IMR-90 (cell line): ENCODE measurements at regions not wholly inside any gene's neighbourhood (a gene's known extent, or its start where the extent isn't known, plus 50 kb on each side); places are given as distances from the start of the nearest gene placed in this dataset.

ENCODE experiments used
- ATAC-seq: fragments of 200-7000 bp; cut with Tn5 transposase; 2 replicates; pipeline ENCODE4 v1.9.1; 2020; ENCODE audit warnings: low read depth, mild to moderate bottlenecking, moderate library complexity
- BruUV-seq: library from RNA; stranded (reverse); fragments of 400-500 nt; replicated peaks from 2 replicates; lab custom pipeline; 2021; lab: Mats Ljungman, UMichigan
- CTCF ChIA-PET: fragments of 300-600 bp; formaldehyde crosslinking; extraction: SDS; loops from one replicate; lab custom pipeline; 2021; ENCODE audit warnings: antibody characterized with exemption; lab: Yijun Ruan, JAX
- POLR2A ChIA-PET: fragments of 300-600 bp; sonication (Branson Sonifier 250); formaldehyde crosslinking; loops from one replicate; lab custom pipeline; 2022; ENCODE audit warnings: antibody characterized with exemption; ENCODE audit not compliant: unreplicated experiment; lab: Charles Lee
- DNase-seq: peaks from one replicate; pipeline ENCODE4 v3.0.0; 2013
- H2AFZ ChIP-seq: replicated peaks from 2 replicates; pipeline ENCODE3; 2013; ENCODE audit warnings: low read length, mild to moderate bottlenecking; ENCODE audit not compliant: poor library complexity
- H2AK5ac ChIP-seq: 2 replicates; pipeline ENCODE4 v1.6.1; 2013; ENCODE audit warnings: low read depth, low read length, inconsistent platforms
- H2AK9ac ChIP-seq: replicated peaks from 2 replicates; pipeline ENCODE3; 2013; ENCODE audit warnings: mild to moderate bottlenecking, low read depth, low read length, moderate library complexity; ENCODE audit not compliant: poor library complexity
- H2BK120ac ChIP-seq: 2 replicates; pipeline ENCODE4 v1.6.1; 2013; ENCODE audit warnings: low read depth, low read length, inconsistent platforms
- H2BK15ac ChIP-seq: 3 replicates; pipeline ENCODE4 v1.6.1; 2013; ENCODE audit warnings: low read depth, low read length, inconsistent platforms
- H2BK20ac ChIP-seq: 2 replicates; pipeline ENCODE4 v1.6.1; 2013; ENCODE audit warnings: low read depth, mild to moderate bottlenecking, inconsistent platforms, low read length, moderate library complexity
- H2BK5ac ChIP-seq: 2 replicates; pipeline ENCODE4 v1.6.1; 2013; ENCODE audit warnings: mild to moderate bottlenecking, low read depth, low read length, inconsistent platforms; ENCODE audit not compliant: poor library complexity, severe bottlenecking
- H3K14ac ChIP-seq: replicated peaks from 2 replicates; pipeline ENCODE4 v1.6.1; 2013; ENCODE audit warnings: low read depth, low read length, inconsistent platforms
- H3K18ac ChIP-seq: 2 replicates; pipeline ENCODE4 v1.6.1; 2013; ENCODE audit warnings: low read depth, low read length, control low read depth
- H3K23ac ChIP-seq: 2 replicates; pipeline ENCODE4 v1.6.1; 2013; ENCODE audit warnings: low read depth, low read length, inconsistent platforms
- H3K27ac ChIP-seq: 2 replicates; pipeline ENCODE4 v1.5.1; 2013; ENCODE audit warnings: mild to moderate bottlenecking, control low read depth, low read length; ENCODE audit not compliant: insufficient read depth
- H3K27me3 ChIP-seq: 2 replicates; pipeline ENCODE4 v1.6.1; 2013; ENCODE audit warnings: low read length; ENCODE audit not compliant: control insufficient read depth, insufficient read depth
- H3K36me3 ChIP-seq: 2 replicates; pipeline ENCODE4 v1.6.1; 2013; ENCODE audit warnings: low read length, mixed read lengths; ENCODE audit not compliant: control insufficient read depth, insufficient read depth
- H3K4ac ChIP-seq: 2 replicates; pipeline ENCODE4 v1.6.1; 2013; ENCODE audit warnings: low read depth, low read length, inconsistent platforms
- H3K4me1 ChIP-seq: 2 replicates; pipeline ENCODE4 v1.6.1; 2013; ENCODE audit warnings: low read length, mixed read lengths; ENCODE audit not compliant: control insufficient read depth, insufficient read depth
- H3K4me2 ChIP-seq: 2 replicates; pipeline ENCODE4 v1.6.1; 2013; ENCODE audit warnings: low read depth, mild to moderate bottlenecking, control low read depth, low read length, moderate library complexity
- H3K4me3 ChIP-seq: 2 replicates; pipeline ENCODE4 v1.5.1; 2013; ENCODE audit warnings: low read depth, mild to moderate bottlenecking, control low read depth, low read length, moderate library complexity; ENCODE audit not compliant: insufficient read depth
- H3K56ac ChIP-seq: 2 replicates; pipeline ENCODE4 v1.6.1; 2013; ENCODE audit warnings: low read length, inconsistent platforms; ENCODE audit not compliant: insufficient read depth; ENCODE audit errors: extremely low read depth
- H3K79me1 ChIP-seq, 2 experiments: 2 replicates each; pipeline ENCODE4 v1.6.1; 2013; ENCODE audit warnings: low read length in 2 of 2, inconsistent platforms in 1 of 2, low read depth in 1 of 2
- H3K9ac ChIP-seq: 2 replicates; pipeline ENCODE4 v1.6.1; 2013; ENCODE audit warnings: low read depth, low read length, control low read depth
- H3K9me1 ChIP-seq: 2 replicates; pipeline ENCODE4 v1.6.1; 2013; ENCODE audit warnings: low read length, inconsistent platforms; ENCODE audit not compliant: insufficient read depth
- H3K9me3 ChIP-seq: 2 replicates; pipeline ENCODE4 v1.6.1; 2013; ENCODE audit warnings: low read length; ENCODE audit not compliant: control insufficient read depth, insufficient read depth
- H4K20me1 ChIP-seq: 2 replicates; pipeline ENCODE4 v1.6.1; 2013; ENCODE audit warnings: low read length, inconsistent platforms; ENCODE audit not compliant: insufficient read depth
- H4K5ac ChIP-seq: 2 replicates; pipeline ENCODE4 v1.6.1; 2013; ENCODE audit warnings: mild to moderate bottlenecking, low read depth, low read length, control low read depth
- H4K8ac ChIP-seq, 2 experiments: 2 replicates each; pipeline ENCODE4 v1.6.1; 2013; ENCODE audit warnings: low read depth in 2 of 2, low read length in 2 of 2, control low read depth in 1 of 2, inconsistent platforms in 1 of 2
- H4K91ac ChIP-seq: 2 replicates; pipeline ENCODE4 v1.6.1; 2013; ENCODE audit warnings: low read depth, low read length, inconsistent platforms; ENCODE audit not compliant: insufficient read depth
- BHLHE40 ChIP-seq: fragments of 150-350 bp; IDR thresholded peaks from 2 replicates; pipeline ENCODE4 v1.6.1; 2016; ENCODE audit warnings: mild to moderate bottlenecking, low read depth, low read length
- CEBPB ChIP-seq: IDR thresholded peaks from 2 replicates; pipeline ENCODE4 v1.6.1; 2012; ENCODE audit warnings: low read depth, low read length, improper control_type of control experiment
- CHD1 ChIP-seq: IDR thresholded peaks from 2 replicates; pipeline ENCODE4 v1.6.1; 2012; ENCODE audit warnings: low read depth, low read length, improper control_type of control experiment
- FOS ChIP-seq: fragments of 150-350 bp; IDR thresholded peaks from 2 replicates; pipeline ENCODE4 v1.6.1; 2016; ENCODE audit warnings: low read depth, low read length
- MAFK ChIP-seq: IDR thresholded peaks from 2 replicates; pipeline ENCODE4 v1.6.1; 2012; ENCODE audit warnings: low read depth, low read length, improper control_type of control experiment
- MAZ ChIP-seq: IDR thresholded peaks from 2 replicates; pipeline ENCODE4 v1.6.1; 2012; ENCODE audit warnings: low read depth, mild to moderate bottlenecking, low read length, improper control_type of control experiment, moderate library complexity, borderline replicate concordance
- MXI1 ChIP-seq: IDR thresholded peaks from 2 replicates; pipeline ENCODE4 v1.6.1; 2012; ENCODE audit warnings: low read depth, mild to moderate bottlenecking, low read length, moderate library complexity, borderline replicate concordance
- NFE2L2 ChIP-seq: fragments of 150-350 bp; IDR thresholded peaks from 2 replicates; pipeline ENCODE4 v1.6.1; 2016; ENCODE audit warnings: low read depth, mild to moderate bottlenecking, low read length
- POLR2A ChIP-seq: IDR thresholded peaks from 2 replicates; pipeline ENCODE4 v1.6.1; 2012; ENCODE audit warnings: mild to moderate bottlenecking, low read depth, low read length
- RAD21 ChIP-seq: IDR thresholded peaks from 2 replicates; pipeline ENCODE4 v1.6.1; 2012; ENCODE audit warnings: low read length, improper control_type of control experiment
- RCOR1 ChIP-seq: IDR thresholded peaks from 2 replicates; pipeline ENCODE4 v1.6.1; 2012; ENCODE audit warnings: mild to moderate bottlenecking, low read length, improper control_type of control experiment; ENCODE audit not compliant: insufficient replicate concordance
- RFX5 ChIP-seq: IDR thresholded peaks from 2 replicates; pipeline ENCODE4 v1.8.0; 2012; ENCODE audit warnings: low read depth, mild to moderate bottlenecking, low read length, moderate library complexity
- SMC3 ChIP-seq: fragments of 150-350 bp; IDR thresholded peaks from 2 replicates; pipeline ENCODE4 v1.6.1; 2016; ENCODE audit warnings: low read depth, mild to moderate bottlenecking, antibody characterized with exemption, low read length, moderate library complexity
- USF2 ChIP-seq: fragments of 150-350 bp; IDR thresholded peaks from 2 replicates; pipeline ENCODE4 v1.6.1; 2017; ENCODE audit warnings: mild to moderate bottlenecking, antibody characterized with exemption, low read length, low read depth
- WGBS, 2 experiments: methylation state at CpG; one replicate each; pipeline versions ENCODE4 v1.1.5 to v1.1.7; 2013; ENCODE audit warnings: missing lambda C conversion rate in 2 of 2; ENCODE audit not compliant: insufficient read length in 1 of 2; ENCODE audit errors: extremely low coverage in 2 of 2; 5-methylcytosine and 5-hydroxymethylcytosine counted together
- dilution Hi-C: fragments of 300-500 bp; cut with HindIII; formaldehyde crosslinking; loops from one replicate; pipeline ENCODE4 v1.14.3; 2018; ENCODE audit warnings: low sequenced_read_pairs; ENCODE audit not compliant: unreplicated experiment
- in situ Hi-C: fragments of 300-500 bp; cut with MboI; formaldehyde crosslinking; loops from 3 replicates; pipeline ENCODE4 v1.14.3; 2019; ENCODE audit warnings: low sequenced_read_pairs, inconsistent platforms, mixed read lengths
- intact Hi-C: fragments of 100-400 bp; cut with micrococcal nuclease; formaldehyde crosslinking; loops from 2 replicates; pipeline ENCODE4 v1.10.0; 2022
- TF ChIP-seq, protein P1 (sequence below): fragments of 150-350 bp; IDR thresholded peaks from 2 replicates; pipeline ENCODE4 v1.6.1; 2016; ENCODE audit warnings: low read depth, mild to moderate bottlenecking, low read length, moderate library complexity, borderline replicate concordance
- TF ChIP-seq, protein P2 (sequence below): conservative IDR thresholded peaks from 2 replicates; pipeline ENCODE4 v1.5.1; 2012; ENCODE audit warnings: mild to moderate bottlenecking, low read depth, low read length, improper control_type of control experiment

DNA sequence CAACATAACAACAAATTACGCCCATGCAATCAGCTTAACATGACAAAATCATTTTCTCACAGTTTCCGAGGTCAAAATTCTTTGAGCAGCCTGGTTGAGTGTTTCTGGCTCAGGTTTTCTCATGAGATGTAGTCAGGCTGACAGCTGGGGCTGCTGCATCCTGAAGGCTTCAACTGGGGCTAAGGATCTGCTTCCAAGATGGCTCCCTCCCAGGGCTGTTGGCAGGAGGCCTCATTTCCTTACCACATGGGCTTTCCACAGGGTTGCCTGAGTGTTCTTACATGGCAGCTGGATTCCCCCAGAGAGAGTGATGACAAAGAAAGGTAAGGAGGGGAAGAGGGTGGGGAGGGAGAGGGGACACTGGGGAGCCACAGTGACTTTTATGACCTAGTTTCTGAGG lies 63.1 kb upstream of the NNAT start:
- peaks cover 16% of the 10 kb centered on the region for H3K9me3 ChIP-seq
- no peak overlapping the region for H3K14ac ChIP-seq
- ATAC-seq (no peak), DNase-seq (no peak)
- no peaks in the 10 kb centered on the region for H3K36me3 ChIP-seq
- H3K9me1 ChIP-seq = no peaks in the 10 kb centered on the region
- no peak overlapping the region for H2AK9ac ChIP-seq
- H3K4me1 ChIP-seq = no peaks in the 10 kb centered on the region
- H4K91ac ChIP-seq = no peak overlapping the region
- H2AK5ac ChIP-seq = no peak overlapping the region
- H3K27me3 ChIP-seq = peaks cover 17% of the 10 kb centered on the region
- no peak overlapping the region for H2BK5ac ChIP-seq
- intact Hi-C loops = no loop called here
- ChIA-PET POLR2A (no interaction called here), CTCF (no interaction called here)
- H3K23ac ChIP-seq = no peak overlapping the region
- no TSS peak for BruUV-seq
- no peak overlapping the region for H3K56ac ChIP-seq
- H3K27ac ChIP-seq = no peak overlapping the region
- H4K5ac ChIP-seq = no peak overlapping the region
- H3K4ac ChIP-seq = no peak overlapping the region
- H4K8ac ChIP-seq = no peak overlapping the region
- H3K18ac ChIP-seq = no peak overlapping the region
- no peaks in the 10 kb centered on the region for H3K79me1 ChIP-seq
- no peak overlapping the region for H2AFZ ChIP-seq
- WGBS, 2 experiments = no CpG with 5 or more reads among the region's 2 CpGs
- TF ChIP-seq BHLHE40 = no peak
- no peak for TF ChIP-seq NFE2L2
- TF ChIP-seq CHD1 = no peak
- TF ChIP-seq RFX5 = no peak
- no peak for TF ChIP-seq FOS
- no peak for TF ChIP-seq MAZ
- TF ChIP-seq, protein P1, sequence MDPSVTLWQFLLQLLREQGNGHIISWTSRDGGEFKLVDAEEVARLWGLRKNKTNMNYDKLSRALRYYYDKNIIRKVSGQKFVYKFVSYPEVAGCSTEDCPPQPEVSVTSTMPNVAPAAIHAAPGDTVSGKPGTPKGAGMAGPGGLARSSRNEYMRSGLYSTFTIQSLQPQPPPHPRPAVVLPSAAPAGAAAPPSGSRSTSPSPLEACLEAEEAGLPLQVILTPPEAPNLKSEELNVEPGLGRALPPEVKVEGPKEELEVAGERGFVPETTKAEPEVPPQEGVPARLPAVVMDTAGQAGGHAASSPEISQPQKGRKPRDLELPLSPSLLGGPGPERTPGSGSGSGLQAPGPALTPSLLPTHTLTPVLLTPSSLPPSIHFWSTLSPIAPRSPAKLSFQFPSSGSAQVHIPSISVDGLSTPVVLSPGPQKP = no peak
- TF ChIP-seq RCOR1 = no peak
- no peak for TF ChIP-seq RAD21
- TF ChIP-seq SMC3 = no peak
- TF ChIP-seq USF2 = no peak
- TF ChIP-seq MAFK = no peak
- no peak for TF ChIP-seq CEBPB
- no peak for TF ChIP-seq POLR2A
- TF ChIP-seq, protein P2, sequence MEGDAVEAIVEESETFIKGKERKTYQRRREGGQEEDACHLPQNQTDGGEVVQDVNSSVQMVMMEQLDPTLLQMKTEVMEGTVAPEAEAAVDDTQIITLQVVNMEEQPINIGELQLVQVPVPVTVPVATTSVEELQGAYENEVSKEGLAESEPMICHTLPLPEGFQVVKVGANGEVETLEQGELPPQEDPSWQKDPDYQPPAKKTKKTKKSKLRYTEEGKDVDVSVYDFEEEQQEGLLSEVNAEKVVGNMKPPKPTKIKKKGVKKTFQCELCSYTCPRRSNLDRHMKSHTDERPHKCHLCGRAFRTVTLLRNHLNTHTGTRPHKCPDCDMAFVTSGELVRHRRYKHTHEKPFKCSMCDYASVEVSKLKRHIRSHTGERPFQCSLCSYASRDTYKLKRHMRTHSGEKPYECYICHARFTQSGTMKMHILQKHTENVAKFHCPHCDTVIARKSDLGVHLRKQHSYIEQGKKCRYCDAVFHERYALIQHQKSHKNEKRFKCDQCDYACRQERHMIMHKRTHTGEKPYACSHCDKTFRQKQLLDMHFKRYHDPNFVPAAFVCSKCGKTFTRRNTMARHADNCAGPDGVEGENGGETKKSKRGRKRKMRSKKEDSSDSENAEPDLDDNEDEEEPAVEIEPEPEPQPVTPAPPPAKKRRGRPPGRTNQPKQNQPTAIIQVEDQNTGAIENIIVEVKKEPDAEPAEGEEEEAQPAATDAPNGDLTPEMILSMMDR = no peak
- no peak for TF ChIP-seq MXI1
- in situ Hi-C loops = no loop called here
- no peaks in the 10 kb centered on the region for H4K20me1 ChIP-seq
- H2BK20ac ChIP-seq = no peak overlapping the region
- H2BK15ac ChIP-seq = no peak overlapping the region
- H3K4me3 ChIP-seq = no peak overlapping the region
- no peak overlapping the region for H2BK120ac ChIP-seq
- H3K9ac ChIP-seq = no peak overlapping the region
- H3K4me2 ChIP-seq = no peak overlapping the region
- dilution Hi-C loops = no loop called here
